Fibroblast of lung (primary cell): ENCODE measurements at regions not wholly inside any gene's neighbourhood (a gene's known extent, or its start where the extent isn't known, plus 50 kb on each side); places are given as distances from the start of the nearest gene placed in this dataset.
"Not testable (repeated sequence)": the region's sequence is repeated elsewhere in the genome, so short reads cannot be mapped to it uniquely, and the experiment has no call there.

Source experiments
- CTCF ChIP-seq, 2 donors: IDR thresholded peaks in 1 of 2; conservative IDR thresholded peaks in 1 of 2; 1 replicate in 1 of 2; 2 replicates in 1 of 2; pipeline ENCODE4 v1.5.1; 2011 to 2012; ENCODE audit warnings: low read length in 2 of 2, control low read depth in 1 of 2, inconsistent platforms in 1 of 2, low read depth in 1 of 2, mild to moderate bottlenecking in 1 of 2
- EZH2 ChIP-seq: IDR thresholded peaks from 2 replicates; pipeline ENCODE4 v1.5.1; 2012; ENCODE audit warnings: low read length, control low read depth, mild to moderate bottlenecking; ENCODE audit errors: missing control alignments

- TF ChIP-seq CTCF (conservative IDR thresholded peaks at IDR 0.05 in 1 of 2, IDR thresholded peaks at IDR 0.05 in 1 of 2; ENCODE audit: low read depth in 1 of 2, low read length in 2 of 2); EZH2: not testable (repeated sequence)
These were observed 915.4 kb downstream of the FOXD4L5 start for GRCh38 chr9:64369644-64370043.
